HG03135 (cell line): ENCODE measurements at regions not wholly inside any gene's neighbourhood (a gene's known extent, or its start where the extent isn't known, plus 50 kb on each side); places are given as distances from the start of the nearest gene placed in this dataset.

Experiments used
- ATAC-seq: cut with Tn5 transposase; IDR thresholded peaks from one replicate; pipeline ENCODE4 v1.9.1; 2021; ENCODE audit warnings: mild to moderate bottlenecking, moderate library complexity; ENCODE audit not compliant: unreplicated experiment

- no peak for ATAC-seq
Measured at GRCh38 chr10:33754052-33754451, 419.6 kb upstream of the NRP1 start.

DNA sequence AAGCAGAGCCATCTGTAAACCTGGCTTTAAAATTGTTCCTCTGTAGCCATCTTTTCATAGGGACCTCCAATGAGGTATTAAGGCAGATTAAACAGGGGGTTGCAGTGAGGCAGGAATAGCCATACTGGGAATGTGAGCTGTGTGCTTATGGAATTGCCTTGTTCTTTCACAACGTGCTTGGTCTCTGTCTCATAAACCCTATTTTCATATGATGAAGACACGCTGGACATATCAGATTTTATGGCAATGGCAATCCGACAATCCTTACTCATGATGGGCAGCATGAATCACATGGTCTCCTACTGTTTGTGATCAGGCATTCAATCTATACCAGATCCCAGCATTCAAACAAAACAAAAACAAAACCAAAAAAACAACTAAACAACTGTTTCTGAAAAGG is 418.9 kb upstream of the NRP1 start:
- ATAC-seq = no peak

GRCh38 chr10:33749790-33750189 is 415.3 kb upstream of the NRP1 start:
- ATAC-seq = no peak

- no peak for ATAC-seq
Measured at GRCh38 chr10:33749067-33749735, 414.7 kb upstream of the NRP1 start.

DNA sequence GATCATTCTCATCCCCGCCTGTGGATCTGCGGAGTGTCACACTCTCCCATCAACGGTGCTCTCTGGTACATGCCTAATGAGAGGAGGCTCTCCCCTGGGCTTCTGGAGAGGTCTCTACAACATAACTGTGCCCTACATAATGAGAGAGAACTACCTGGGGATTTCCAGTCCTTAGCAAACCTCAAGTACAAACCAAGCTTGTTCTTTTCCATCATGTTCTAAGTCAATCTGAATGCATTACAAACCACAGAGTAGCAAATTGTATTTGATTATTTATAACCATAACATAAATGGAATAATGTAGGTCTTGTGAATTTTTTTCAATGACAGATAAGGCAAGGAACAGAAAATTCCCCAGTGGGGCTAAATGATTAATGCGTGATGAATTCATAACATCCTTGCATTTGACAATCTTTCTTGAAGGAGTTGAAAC is 412.4 kb upstream of the NRP1 start:
- ATAC-seq = no peak

DNA sequence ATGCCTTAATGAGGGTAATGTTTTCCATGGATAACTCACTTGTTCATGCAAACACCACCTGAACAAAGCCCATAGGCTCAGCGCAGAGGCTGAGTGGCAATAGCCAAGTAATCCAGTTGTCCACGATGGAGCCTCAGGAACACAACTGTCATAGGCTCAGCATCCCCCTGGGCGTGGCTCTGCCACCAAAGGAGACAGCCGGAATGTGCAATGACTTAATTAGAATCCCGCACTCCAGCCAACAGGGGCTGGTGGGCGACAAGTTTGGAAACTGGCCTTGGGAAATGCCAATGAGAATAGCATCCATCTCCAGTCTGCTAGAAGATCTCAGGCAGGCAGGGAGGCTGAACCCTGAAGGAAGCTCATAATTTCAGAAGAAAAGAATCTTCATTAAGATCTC is 411.7 kb upstream of the NRP1 start:
- no peak for ATAC-seq

DNA sequence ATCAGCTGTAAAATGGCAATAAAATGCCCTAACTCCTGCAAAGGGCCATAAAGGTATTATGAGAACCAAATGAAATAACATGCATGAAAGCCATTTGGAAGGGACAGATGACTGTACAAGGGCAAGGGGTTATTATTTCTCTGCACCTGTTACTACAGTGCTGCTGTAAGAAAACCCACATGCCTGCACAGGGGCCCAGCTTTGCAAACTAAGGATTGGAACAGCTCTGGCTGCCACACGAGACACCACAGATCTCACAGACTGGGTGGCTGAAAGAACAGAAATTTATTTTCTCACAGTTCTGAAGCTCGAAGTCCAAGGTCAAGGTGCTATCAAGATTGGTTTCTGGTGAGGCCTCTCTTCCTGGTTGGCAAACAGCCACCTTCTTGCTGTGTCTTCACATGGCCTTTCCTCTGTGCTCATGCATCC is 409.0 kb upstream of the NRP1 start:
- ATAC-seq = no peak

DNA sequence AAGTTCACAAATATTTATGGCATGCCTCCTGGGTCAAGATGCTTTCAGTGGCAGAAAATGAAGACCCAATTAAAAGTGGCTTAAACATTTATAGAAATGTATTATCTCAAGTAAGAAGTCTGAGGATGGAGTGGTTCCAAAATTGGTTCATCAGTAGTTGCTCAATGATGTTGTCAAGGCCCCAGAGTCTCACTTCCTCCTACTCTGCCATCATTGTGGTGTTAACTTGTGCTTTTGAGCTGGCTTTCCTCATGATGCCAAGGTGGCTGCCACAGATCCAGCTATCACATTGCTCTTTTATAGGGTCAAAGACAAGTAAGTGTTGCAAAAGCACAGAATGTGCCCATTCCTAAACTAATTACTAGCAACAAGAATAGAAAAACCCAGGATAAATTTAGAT is 404.6 kb upstream of the NRP1 start:
- no peak for ATAC-seq

DNA sequence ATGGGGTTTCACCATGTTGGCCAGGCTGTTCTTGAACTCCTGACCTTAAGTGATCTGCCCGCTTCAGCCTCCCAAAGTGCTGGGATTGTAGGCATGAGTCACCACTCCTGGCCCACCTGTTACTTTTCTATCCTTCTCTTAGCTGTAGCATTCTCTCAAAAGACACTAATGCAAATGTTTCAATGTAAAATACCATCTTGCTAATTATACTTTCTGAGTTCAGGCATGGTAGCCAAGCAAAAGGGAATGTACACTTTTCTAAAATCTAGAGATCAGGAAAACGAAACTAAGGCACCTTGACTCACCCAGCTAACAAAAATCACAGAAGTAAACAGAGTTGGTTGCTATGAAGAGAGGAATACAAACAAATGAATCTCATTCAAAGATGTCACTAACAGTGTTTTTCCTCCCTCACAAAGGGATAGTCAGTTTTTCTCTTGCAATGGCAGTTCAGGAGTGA is 401.0 kb upstream of the NRP1 start:
- ATAC-seq = no peak

GRCh38 chr10:33734393-33735155 is 400.1 kb upstream of the NRP1 start:
- ATAC-seq = no peak

DNA sequence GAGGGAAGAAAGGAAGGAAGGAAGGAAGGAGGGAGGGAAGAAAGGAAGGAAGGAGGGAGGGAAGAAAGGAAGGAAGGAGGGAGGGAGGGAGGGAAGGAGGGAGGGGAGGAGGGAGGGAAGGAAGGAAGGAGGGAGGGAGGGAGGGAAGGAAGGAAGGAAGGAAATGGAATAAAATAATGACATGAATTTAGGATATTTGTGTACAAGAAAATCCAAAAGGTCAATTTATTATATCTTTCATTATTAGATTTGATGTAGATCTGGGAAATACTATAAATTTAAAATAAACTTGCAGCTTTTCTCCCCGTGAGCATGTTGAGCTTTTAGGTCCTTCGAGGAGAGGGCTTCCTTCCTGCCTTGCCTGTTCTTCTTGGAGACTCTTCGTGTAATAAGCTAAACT is 398.6 kb upstream of the NRP1 start:
- no peak for ATAC-seq

GRCh38 chr10:33732161-33732680 is 397.8 kb upstream of the NRP1 start:
- ATAC-seq = no peak

DNA sequence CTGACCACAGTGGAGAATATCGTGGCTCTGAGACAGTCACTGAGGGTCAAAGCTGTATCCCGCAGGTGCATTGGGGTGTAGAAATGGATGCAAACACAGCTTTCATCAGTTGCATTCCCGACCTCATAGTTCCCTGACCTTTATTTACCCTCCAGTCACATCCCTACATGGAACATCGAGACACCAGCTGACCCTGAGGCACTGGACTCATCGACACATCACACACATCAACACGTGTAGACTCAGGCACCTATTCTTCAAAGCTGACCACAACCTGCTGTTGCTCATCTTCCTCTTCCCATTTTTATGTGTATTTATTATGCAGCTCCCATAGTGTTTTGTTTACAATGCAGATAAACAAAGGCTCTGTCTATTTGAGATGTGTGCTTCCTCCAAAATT is 396.9 kb upstream of the NRP1 start:
- ATAC-seq = no peak

DNA sequence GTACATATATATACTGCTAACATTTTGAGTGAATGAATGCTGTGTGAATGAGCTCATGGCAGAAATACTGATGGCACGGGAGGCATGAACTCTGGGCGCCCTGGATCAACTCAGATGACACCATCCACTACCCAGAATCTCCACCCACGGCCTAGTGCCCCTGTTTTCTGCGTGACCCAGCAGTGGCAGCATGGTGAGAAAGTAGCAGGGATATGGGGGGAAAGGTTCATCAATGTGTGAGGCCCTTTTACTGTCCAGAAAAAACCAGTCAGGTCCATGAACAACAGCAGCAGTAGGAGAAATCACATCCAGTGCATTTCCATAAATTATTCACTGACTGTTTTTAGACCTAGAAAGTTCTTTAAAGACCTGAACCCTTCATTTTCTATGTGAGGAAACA is 391.0 kb upstream of the NRP1 start:
- no peak for ATAC-seq

DNA sequence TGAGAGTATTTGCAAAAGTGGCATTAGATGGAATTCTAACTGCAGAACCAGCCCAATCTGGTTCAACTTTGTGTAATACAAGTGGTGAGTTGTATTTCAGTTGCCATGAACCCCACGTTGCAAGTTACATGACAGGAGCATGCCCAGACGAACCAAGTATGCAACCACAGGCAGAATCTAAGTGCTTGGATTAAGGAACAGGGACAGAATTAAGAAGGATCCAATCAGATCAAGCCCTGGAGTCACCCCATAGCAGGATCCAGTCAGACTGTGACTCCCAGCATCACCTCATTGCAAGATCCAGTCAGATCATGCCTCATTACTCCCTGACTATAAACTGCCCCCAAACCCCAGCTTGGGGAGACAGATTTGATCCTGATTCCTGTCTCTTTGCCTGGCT is 388.7 kb upstream of the NRP1 start:
- ATAC-seq = no peak

- ATAC-seq = no peak
Measured at GRCh38 chr10:33722067-33722466, 387.6 kb upstream of the NRP1 start.

DNA sequence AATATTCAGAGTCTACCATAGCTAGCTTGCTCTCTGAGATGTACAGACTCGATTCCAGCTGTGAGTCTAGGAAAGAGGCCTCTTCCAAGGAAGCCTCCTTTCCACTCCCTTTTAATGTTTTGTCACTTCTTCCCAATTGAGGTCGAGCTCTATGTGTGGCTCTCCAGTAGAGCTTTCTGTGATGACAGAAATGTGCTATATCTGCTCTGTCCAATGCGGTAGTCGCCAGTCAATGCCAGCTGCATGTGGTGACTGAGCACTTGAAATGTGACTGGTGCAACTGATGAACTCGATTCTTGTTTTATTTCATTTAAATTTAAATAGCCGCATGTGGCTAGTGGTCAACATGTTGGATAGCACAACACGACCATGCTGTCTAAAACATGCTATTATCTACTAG is 387.0 kb upstream of the NRP1 start:
- ATAC-seq = no peak

GRCh38 chr10:33720161-33720560 is 385.7 kb upstream of the NRP1 start:
- ATAC-seq = no peak

DNA sequence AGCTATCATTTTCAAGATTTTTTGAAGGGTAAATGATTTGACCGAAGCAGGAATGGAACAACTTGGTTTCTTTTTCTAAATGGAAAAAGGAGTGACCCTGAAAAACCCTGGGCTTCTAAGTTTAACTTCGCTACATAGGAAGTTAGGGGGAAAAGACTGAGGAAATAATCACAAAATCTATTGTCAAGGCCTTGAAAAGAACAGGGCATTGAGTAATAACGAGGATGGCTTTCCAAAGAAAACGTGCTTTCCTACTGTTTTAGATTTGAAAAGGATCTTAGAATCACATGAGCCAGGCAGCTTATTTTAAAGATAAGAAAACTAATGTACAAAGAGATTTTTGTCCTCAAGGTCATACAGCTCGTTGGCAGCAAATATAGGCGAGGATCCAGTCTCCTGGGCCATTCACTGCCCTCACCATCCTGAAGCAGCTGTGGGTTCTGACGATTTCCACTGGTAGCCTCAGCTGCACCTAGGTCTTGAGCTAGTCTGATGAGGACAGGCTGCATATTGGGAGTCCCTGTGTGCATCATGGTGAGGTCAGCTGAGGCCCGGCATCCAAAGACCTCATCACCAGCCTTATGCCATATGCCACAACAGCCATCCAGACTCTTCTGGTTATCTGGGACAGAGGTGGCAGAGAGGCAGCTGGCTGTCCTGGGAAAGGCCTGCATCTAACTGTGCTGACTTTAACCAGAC is 384.7 kb upstream of the NRP1 start:
- no peak for ATAC-seq

DNA sequence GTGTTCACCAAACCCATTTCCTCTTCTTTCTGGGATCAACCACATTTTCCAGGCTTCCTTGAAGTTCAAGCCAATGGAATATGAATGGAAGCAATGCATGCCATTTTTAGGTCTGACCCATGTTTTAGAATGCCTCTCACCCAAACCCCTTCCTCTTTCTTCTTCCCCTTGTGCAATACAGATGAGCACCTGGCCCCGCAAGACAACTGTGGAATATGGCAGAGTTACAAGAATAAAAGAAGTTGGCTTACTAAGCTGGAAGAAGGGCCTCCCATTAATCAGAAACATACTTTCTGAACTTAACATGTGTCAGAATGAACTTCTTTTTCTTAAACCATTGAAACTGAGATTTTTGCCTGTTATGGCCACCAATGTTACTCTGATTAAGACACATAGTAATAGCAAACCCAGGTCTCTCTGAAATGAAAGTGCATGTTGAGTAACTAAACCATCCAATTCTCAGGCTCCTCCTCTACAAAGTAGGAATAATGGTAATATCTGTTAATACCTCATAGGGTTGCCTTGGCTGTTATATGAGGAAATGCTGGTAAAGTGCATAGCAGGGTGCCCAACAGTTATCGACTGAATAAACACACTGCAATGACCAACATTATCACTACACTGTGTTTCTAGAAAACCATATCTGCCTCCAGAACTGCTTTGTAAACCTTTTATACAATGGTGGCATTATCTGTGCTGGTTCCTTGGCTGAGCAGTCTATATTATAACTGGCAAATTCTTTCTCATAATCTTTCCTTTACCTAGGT is 382.2 kb upstream of the NRP1 start:
- ATAC-seq = no peak
